ENCODE measurements at regions not wholly inside any gene's neighbourhood (a gene's known extent, or its start where the extent isn't known, plus 50 kb on each side); places are given as distances from the start of the nearest gene placed in this dataset.

GRCh38 chr3:178297740-178298139, 238.5 kb upstream of the KCNMB2 start:
- FAIRE-seq, result no peak
- DNase-seq (ENCODE audit: insufficient read length, low spot score), result no peak
- TF ChIP-seq POLR2AphosphoS5 (IDR thresholded peaks at IDR 0.05; ENCODE audit: low read depth, low read length), result no peak
- no peak for TF ChIP-seq SPI1 (IDR thresholded peaks at IDR 0.05; ENCODE audit: low read depth, low read length)
- TF ChIP-seq POU2F2 (IDR thresholded peaks at IDR 0.05; ENCODE audit: low read depth, low read length), result no peak
- TF ChIP-seq TAF1 (IDR thresholded peaks at IDR 0.05; ENCODE audit: low read depth, low read length), result no peak

GRCh38 chr3:178300441-178300959, 235.7 kb upstream of the KCNMB2 start:
- FAIRE-seq (no peak), DNase-seq (ENCODE audit: insufficient read length, low spot score) (no peak)
- TF ChIP-seq SPI1 (IDR thresholded peaks at IDR 0.05; ENCODE audit: low read depth, low read length), result no peak

DNA sequence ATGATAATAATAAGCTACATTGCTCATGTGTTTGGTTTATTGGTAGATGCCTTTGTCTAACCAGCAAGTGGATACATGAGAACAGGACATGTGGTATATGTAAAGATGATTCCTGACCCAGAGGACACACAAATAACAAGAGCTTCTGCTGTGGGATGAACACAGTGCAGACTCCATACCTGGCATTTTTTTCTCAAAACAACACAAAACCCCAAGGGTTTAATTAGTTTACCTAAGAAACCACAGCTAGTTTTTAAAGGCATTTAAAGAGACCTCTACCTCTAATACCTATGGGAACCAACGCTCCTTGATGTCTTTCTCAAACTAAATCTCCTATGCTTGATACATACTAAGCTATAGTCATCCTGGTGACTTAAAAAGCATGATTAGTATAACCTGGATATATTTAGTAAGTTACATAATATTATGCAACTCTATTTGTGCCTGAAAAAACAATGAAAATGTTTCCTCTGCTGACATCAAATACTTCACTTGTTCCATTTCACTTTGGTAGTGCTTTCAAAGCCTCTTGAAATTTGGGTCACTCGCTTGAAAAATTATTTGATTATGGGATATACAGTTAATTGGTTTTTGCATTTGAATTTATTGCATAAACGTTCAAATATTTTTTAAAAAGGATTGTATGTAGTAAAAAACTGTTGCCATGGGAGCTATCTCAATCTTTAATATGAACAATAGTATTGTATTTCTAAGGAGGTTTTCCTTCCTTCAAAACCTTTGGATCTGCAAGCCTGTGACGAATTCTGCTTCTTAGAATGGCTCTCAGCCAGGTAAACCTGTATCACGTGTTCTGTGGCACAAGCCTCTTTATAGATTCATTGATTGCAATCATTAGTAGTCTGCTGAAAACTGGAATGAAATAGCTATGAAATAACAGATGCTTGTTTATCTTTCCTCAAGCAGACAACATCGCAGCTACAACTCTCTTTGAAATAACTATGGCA, 233.0 kb upstream of the KCNMB2 start:
- TF ChIP-seq SPI1 (IDR thresholded peaks at IDR 0.05; ENCODE audit: low read depth, low read length) (no peak), POU2F2 (IDR thresholded peaks at IDR 0.05; ENCODE audit: low read depth, low read length) (no peak)
- FAIRE-seq (no peak), DNase-seq (ENCODE audit: insufficient read length, low spot score) (no peak)

GRCh38 chr3:178304758-178305467, 231.3 kb upstream of the KCNMB2 start:
- FAIRE-seq, result no peak
- no peak for TF ChIP-seq PAX5 (IDR thresholded peaks at IDR 0.05; ENCODE audit: insufficient read depth, low read length, severe bottlenecking)
- TF ChIP-seq POLR2A (IDR thresholded peaks at IDR 0.05; ENCODE audit: low read depth, low read length), result no peak
- TF ChIP-seq SPI1 (IDR thresholded peaks at IDR 0.05; ENCODE audit: low read depth, low read length), result no peak
- no peak for TF ChIP-seq POLR2AphosphoS5 (IDR thresholded peaks at IDR 0.05; ENCODE audit: low read depth, low read length)
- TF ChIP-seq POU2F2 (IDR thresholded peaks at IDR 0.05; ENCODE audit: low read depth, low read length), result no peak
- no peak for DNase-seq (ENCODE audit: insufficient read length, low spot score)

- FAIRE-seq (no peak), DNase-seq (ENCODE audit: insufficient read length, low spot score) (no peak)
- TF ChIP-seq POLR2A (IDR thresholded peaks at IDR 0.05; ENCODE audit: low read depth, low read length), result no peak
- no peak for TF ChIP-seq TAF1 (IDR thresholded peaks at IDR 0.05; ENCODE audit: low read depth, low read length)
- TF ChIP-seq POU2F2 (IDR thresholded peaks at IDR 0.05; ENCODE audit: low read depth, low read length), result no peak
- TF ChIP-seq PAX5 (IDR thresholded peaks at IDR 0.05; ENCODE audit: insufficient read depth, low read length, severe bottlenecking), result no peak
- TF ChIP-seq POLR2AphosphoS5 (IDR thresholded peaks at IDR 0.05; ENCODE audit: low read depth, low read length), result no peak
- no peak for TF ChIP-seq SPI1 (IDR thresholded peaks at IDR 0.05; ENCODE audit: low read depth, low read length)
These were observed 229.7 kb upstream of the KCNMB2 start for GRCh38 chr3:178306432-178307115.

- FAIRE-seq (no peak), DNase-seq (ENCODE audit: insufficient read length, low spot score) (no peak)
- no peak for TF ChIP-seq SPI1 (IDR thresholded peaks at IDR 0.05; ENCODE audit: low read depth, low read length)
- TF ChIP-seq POU2F2 (IDR thresholded peaks at IDR 0.05; ENCODE audit: low read depth, low read length), result no peak
- TF ChIP-seq POLR2A (IDR thresholded peaks at IDR 0.05; ENCODE audit: low read depth, low read length), result no peak
- TF ChIP-seq PAX5 (IDR thresholded peaks at IDR 0.05; ENCODE audit: insufficient read depth, low read length, severe bottlenecking), result no peak
- no peak for TF ChIP-seq TAF1 (IDR thresholded peaks at IDR 0.05; ENCODE audit: low read depth, low read length)
- TF ChIP-seq POLR2AphosphoS5 (IDR thresholded peaks at IDR 0.05; ENCODE audit: low read depth, low read length), result no peak
These were observed 227.5 kb upstream of the KCNMB2 start for GRCh38 chr3:178308771-178309170.

GRCh38 chr3:178310949-178311348, 225.3 kb upstream of the KCNMB2 start:
- no peak for FAIRE-seq
- DNase-seq (ENCODE audit: insufficient read length, low spot score), result no peak
- TF ChIP-seq POLR2AphosphoS5 (IDR thresholded peaks at IDR 0.05; ENCODE audit: low read depth, low read length) (no peak), PAX5 (IDR thresholded peaks at IDR 0.05; ENCODE audit: insufficient read depth, low read length, severe bottlenecking) (no peak), SPI1 (IDR thresholded peaks at IDR 0.05; ENCODE audit: low read depth, low read length) (no peak), TAF1 (IDR thresholded peaks at IDR 0.05; ENCODE audit: low read depth, low read length) (no peak), POU2F2 (IDR thresholded peaks at IDR 0.05; ENCODE audit: low read depth, low read length) (no peak), POLR2A (IDR thresholded peaks at IDR 0.05; ENCODE audit: low read depth, low read length) (no peak)

- TF ChIP-seq POLR2AphosphoS5 (IDR thresholded peaks at IDR 0.05; ENCODE audit: low read depth, low read length), result no peak
- TF ChIP-seq POU2F2 (IDR thresholded peaks at IDR 0.05; ENCODE audit: low read depth, low read length), result no peak
- TF ChIP-seq PAX5 (IDR thresholded peaks at IDR 0.05; ENCODE audit: insufficient read depth, low read length, severe bottlenecking), result no peak
- no peak for TF ChIP-seq SPI1 (IDR thresholded peaks at IDR 0.05; ENCODE audit: low read depth, low read length)
- TF ChIP-seq POLR2A (IDR thresholded peaks at IDR 0.05; ENCODE audit: low read depth, low read length), result no peak
- TF ChIP-seq TAF1 (IDR thresholded peaks at IDR 0.05; ENCODE audit: low read depth, low read length), result no peak
- DNase-seq (ENCODE audit: insufficient read length, low spot score), result no peak
- FAIRE-seq, result no peak
These were observed 222.5 kb upstream of the KCNMB2 start for GRCh38 chr3:178313716-178314115.

DNA sequence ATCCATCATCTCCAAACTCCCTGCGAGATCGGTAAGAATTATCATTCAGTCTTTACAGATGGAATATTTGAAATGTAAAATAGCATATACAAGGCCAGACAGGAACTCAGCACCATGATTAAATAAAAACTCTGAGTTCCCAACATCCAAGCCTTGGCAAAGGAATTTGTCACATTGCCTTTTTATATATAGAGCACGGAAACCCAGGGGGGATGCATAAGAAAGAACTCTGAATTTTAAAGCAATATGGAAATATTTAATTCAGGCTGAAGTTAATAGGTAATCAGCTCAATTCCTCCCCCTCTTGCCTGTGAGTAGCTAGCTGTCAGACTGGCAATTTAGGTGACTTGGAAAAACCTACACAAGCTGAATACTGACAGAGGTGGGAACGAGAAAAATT, 217.9 kb upstream of the KCNMB2 start:
- DNase-seq (ENCODE audit: insufficient read length, low spot score) (no peak), FAIRE-seq (no peak)
- no peak for TF ChIP-seq TAF1 (IDR thresholded peaks at IDR 0.05; ENCODE audit: low read depth, low read length)
- TF ChIP-seq POU2F2 (IDR thresholded peaks at IDR 0.05; ENCODE audit: low read depth, low read length), result no peak
- TF ChIP-seq SPI1 (IDR thresholded peaks at IDR 0.05; ENCODE audit: low read depth, low read length), result no peak
- TF ChIP-seq POLR2A (IDR thresholded peaks at IDR 0.05; ENCODE audit: low read depth, low read length), result no peak
- no peak for TF ChIP-seq POLR2AphosphoS5 (IDR thresholded peaks at IDR 0.05; ENCODE audit: low read depth, low read length)
- TF ChIP-seq PAX5 (IDR thresholded peaks at IDR 0.05; ENCODE audit: insufficient read depth, low read length, severe bottlenecking), result no peak

All from GM12891 (cell line).